HG02885 (cell line): ENCODE measurements at regions not wholly inside any gene's neighbourhood (a gene's known extent, or its start where the extent isn't known, plus 50 kb on each side); places are given as distances from the start of the nearest gene placed in this dataset.
"Not testable (repeated sequence)": the region's sequence is repeated elsewhere in the genome, so short reads cannot be mapped to it uniquely, and the experiment has no call there.

ENCODE experiments used
- ATAC-seq: cut with Tn5 transposase; IDR thresholded peaks from one replicate; pipeline ENCODE4 v1.9.1; 2021; ENCODE audit warnings: mild to moderate bottlenecking; ENCODE audit not compliant: unreplicated experiment, poor library complexity

DNA sequence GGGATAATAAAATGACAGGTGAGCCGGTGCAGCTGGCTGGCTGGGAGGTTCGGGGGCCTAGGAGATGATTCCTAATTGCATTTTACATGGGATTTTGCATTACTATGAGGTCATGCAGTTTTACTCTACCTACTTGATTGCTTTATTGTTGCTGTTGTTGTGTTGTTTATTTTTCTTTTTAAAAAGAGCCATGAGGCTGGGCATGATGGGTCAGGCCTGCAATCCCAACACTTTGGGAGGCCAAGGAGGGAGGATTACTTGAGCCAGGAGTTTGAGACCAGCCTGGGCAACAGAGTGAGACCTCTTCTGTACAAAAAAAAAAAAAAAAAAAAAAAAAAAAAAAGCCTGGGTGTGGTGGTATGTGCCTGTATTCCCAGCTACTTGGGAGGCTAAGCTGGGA lies 104.8 kb downstream of the GJA1 start:
- no peak for ATAC-seq

DNA sequence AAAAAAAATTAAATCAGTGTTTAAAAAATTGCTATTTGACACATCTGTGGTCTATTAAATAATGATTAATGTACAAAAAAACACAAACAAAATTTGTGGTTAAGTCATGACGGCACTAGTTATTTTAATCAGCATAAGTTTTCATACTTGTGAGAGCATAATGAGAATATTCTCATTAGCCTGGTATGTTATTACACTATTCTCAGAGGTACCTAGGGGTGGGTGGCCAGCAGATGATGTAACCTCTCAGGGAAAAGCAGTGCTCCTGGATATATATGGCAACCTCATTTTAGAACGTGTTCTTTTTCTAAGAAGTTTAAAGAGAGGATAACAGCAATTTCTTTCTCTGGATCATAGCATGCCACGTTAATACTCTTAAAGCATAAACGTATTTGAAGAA lies 109.2 kb downstream of the GJA1 start:
- no peak for ATAC-seq

DNA sequence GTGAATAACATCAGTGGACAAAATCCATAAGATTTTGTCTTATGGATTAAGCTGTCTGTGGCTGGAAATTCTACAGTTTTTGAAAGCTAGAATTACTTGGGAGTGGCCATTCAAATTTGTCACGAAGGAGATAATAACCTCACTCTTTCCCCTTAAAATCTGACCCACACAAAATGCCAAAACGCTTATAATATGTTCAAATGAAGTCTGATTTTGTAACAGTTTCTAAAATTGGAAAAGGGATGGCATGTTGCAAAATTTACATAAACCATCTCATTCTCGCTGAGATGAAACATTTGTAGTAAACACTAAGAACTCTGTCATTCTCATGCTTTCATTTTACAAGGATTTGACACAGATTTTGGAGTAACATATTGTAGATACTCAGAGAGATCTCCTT lies 112.7 kb downstream of the GJA1 start:
- no peak for ATAC-seq

GRCh38 chr6:121549736-121550135 lies 114.3 kb downstream of the GJA1 start:
- no peak for ATAC-seq

- no peak for ATAC-seq
Observed at GRCh38 chr6:121550491-121551010, 115.1 kb downstream of the GJA1 start.

- no peak for ATAC-seq
Observed at GRCh38 chr6:121555201-121555600, 119.8 kb downstream of the GJA1 start.

DNA sequence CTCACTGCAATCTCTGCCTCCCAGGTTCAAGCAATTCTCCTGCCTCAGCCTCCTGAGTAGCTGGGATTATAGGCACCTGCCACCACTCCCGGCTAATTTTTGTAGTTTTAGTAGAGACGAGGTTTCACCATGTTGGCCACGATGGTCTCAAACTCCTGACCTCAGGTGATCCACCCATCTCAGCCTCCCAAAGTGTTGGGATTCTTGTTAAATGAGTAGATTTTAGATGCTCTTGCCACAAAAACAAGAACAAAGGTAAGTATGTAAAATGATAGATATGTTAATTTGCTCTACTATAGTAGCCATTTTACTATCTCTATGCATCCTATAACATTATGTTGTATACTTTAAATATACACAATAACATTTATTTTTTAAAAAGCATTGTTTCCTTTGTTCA lies 120.7 kb downstream of the GJA1 start:
- ATAC-seq: not testable (repeated sequence)

GRCh38 chr6:121557146-121557940 lies 121.9 kb downstream of the GJA1 start:
- ATAC-seq: no peak

DNA sequence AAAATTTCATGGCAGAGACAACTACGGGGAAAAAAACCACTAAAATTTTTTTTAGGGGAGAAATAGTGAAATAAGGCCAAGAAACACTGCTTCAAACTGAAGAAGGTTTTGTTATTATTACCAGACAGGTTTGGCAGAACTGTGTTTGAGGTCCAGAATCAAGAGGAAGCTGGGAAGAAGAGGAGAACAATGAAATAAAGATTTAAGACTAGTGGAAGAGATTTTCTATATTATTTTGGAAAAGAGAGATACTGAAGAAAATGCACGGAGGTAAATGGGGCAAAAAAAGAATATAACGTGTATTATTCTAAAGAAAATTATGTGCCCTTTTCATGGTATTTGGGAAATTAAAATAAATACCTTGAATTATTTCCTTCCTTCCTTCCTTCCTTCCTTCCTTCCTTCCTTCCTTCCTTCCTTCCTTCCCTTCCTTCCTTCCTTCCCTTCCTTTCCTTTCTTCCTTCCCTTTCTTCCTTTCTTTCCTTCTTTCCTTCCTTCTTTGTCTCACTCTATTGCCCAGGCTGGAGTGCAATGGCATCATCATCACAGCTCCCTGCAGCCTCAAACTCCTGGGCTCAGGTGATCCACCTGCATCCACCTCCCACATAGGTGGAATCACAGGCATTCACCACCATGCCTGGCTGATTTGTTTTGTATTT lies 124.3 kb downstream of the GJA1 start:
- no peak for ATAC-seq

DNA sequence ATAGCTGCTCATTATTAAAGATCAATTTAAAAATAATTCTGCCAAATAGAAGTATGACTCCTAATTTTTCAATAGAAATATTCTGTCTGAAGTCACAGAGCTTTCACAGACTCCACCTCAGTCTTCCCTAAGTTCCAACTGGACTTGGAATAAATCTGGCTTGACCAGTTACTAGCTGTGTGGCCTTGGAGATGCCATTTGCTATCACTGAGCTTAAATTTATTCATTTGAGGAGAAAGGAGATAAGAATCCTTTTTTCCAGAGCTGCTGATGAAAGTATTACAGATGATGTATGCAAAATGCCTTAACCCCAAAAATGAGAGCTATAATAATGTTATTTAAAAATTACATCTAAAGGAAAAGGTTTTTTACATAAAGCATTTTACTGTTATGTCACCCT lies 125.0 kb downstream of the GJA1 start:
- ATAC-seq: no peak

GRCh38 chr6:121563286-121563685 lies 127.8 kb downstream of the GJA1 start:
- ATAC-seq: no peak

- not testable (repeated sequence) for ATAC-seq
Observed at GRCh38 chr6:121564529-121564928, 129.1 kb downstream of the GJA1 start.

- no peak for ATAC-seq
Observed at GRCh38 chr6:121571455-121571854, 136.0 kb downstream of the GJA1 start.

- no peak for ATAC-seq
Observed at GRCh38 chr6:121573481-121573880, 138.0 kb downstream of the GJA1 start.

- no peak for ATAC-seq
Observed at GRCh38 chr6:121578216-121578615, 142.8 kb downstream of the GJA1 start.

GRCh38 chr6:121579478-121579877 lies 144.0 kb downstream of the GJA1 start:
- ATAC-seq: no peak

DNA sequence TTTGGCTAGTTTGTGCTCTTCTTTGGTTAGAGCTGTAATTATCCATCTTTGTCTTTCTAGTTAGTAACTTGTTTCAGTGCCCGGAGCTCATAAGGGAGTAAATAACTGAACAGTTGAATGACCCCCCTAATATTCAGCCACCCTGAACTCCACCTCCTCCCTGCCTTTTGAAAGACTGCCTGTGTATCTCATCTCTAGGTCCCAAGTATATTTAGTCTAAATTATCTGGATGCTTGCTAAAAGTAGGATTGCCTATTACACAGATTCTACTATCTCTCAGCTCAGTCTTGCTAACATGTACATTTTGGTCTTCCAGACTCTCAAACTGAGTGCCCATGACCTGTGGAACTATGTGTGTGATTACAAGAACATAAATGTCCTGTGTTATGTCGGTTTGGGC lies 145.9 kb downstream of the GJA1 start:
- no peak for ATAC-seq

GRCh38 chr6:121582262-121582661 lies 146.8 kb downstream of the GJA1 start:
- ATAC-seq: no peak

DNA sequence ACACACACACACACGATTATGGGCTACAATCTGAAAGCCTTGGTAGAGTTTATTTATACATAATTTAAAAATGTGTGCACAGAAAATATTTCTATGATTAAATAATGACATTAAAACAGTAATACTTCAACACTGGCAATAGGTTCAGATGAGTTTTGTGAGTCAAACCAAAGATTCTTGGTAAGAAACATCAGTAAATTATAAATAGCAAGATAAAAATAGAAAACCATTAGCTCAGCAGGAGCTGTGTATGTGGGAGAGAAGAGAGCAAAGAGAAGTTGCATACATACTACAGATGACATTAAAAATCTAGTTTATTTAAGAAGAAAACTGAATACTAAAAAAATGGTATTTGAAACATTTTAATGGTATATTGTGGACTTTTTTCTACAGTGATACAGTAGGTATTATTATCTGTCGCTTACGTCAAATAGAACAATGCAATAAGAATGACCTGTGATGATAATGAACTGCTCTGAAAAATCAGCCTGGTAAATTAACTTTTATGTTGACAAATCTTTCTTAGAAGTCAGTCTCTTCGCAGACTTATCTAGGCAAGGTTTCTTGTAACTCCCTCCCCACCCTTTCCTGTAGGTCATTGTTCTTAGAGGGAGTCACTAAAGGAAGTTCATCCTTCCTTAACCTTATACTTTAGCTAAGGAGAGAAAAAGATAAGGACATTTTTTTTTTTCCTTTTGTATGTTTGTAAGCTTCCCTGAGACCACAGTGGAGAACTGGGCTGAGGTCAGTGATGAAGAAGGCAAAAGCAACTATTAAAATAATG lies 149.3 kb downstream of the GJA1 start:
- no peak for ATAC-seq

GRCh38 chr6:121590438-121590837 lies 155.0 kb downstream of the GJA1 start:
- no peak for ATAC-seq

GRCh38 chr6:121590916-121591315 lies 155.5 kb downstream of the GJA1 start:
- ATAC-seq: no peak
